HepG2 (cell line): ENCODE measurements at regions not wholly inside any gene's neighbourhood (a gene's known extent, or its start where the extent isn't known, plus 50 kb on each side); places are given as distances from the start of the nearest gene placed in this dataset.
A peak's percentile ranks its signal among the peaks of the same experiment; 100 is the strongest.

Experiments
- ATAC-seq: fragments of 200-7000 bp; cut with Tn5 transposase; 3 replicates; pipeline ENCODE4 v1.9.1; 2020; ENCODE audit warnings: mild to moderate bottlenecking, moderate library complexity
- BruUV-seq: library from RNA; stranded (reverse); fragments of 400-500 nt; replicated peaks from 2 replicates; lab custom pipeline; 2021; lab: Mats Ljungman, UMichigan
- CTCF ChIA-PET: fragments of 300-600 bp; formaldehyde crosslinking; extraction: SDS; loops from one replicate; lab custom pipeline; 2021; ENCODE audit warnings: low total read pairs, inconsistent platforms, low intra/inter-chr PET ratio; lab: Yijun Ruan, JAX
- POLR2A ChIA-PET: fragments of 350-600 bp; sonication (Branson Sonifier 250); formaldehyde crosslinking; loops from one replicate; lab custom pipeline; 2020; ENCODE audit warnings: antibody characterized with exemption, inconsistent platforms; lab: Yijun Ruan, JAX
- DNase-seq: peaks from one replicate; pipeline ENCODE4 v3.0.0-alpha.2; 2015; ENCODE audit warnings: low spot score
- FAIRE-seq: peaks from 3 replicates; lab custom pipeline; 2011; peaks lifted over from hg19 to GRCh38; lab: Jason Lieb, UNC
- H2AFZ ChIP-seq: one replicate; pipeline ENCODE4 v1.6.1; 2011; ENCODE audit warnings: low read length, inconsistent platforms
- H3K27ac ChIP-seq: fragments of 300-600 bp; 3 replicates; pipeline ENCODE4 v1.8.0; 2011; ENCODE audit warnings: mixed run types, mild to moderate bottlenecking, mixed read lengths, low read length, inconsistent platforms; ENCODE audit not compliant: insufficient read depth; ENCODE audit errors: extremely low read length
- H3K27me3 ChIP-seq, 2 experiments: fragments of 200-600 bp in 1 of 2; 2 replicates in 1 of 2; 3 replicates in 1 of 2; pipeline versions ENCODE4 v1.6.0 to v1.8.0; 2011; ENCODE audit warnings: low read length in 2 of 2, mild to moderate bottlenecking in 2 of 2, moderate library complexity in 2 of 2, inconsistent platforms in 1 of 2; ENCODE audit not compliant: insufficient read depth in 2 of 2, control insufficient read depth in 1 of 2
- H3K36me3 ChIP-seq, 2 experiments: fragments of 200-600 bp in 1 of 2; replicated peaks in 1 of 2; 2 replicates in 1 of 2; 3 replicates in 1 of 2; pipeline versions ENCODE4 v1.5.1 to v1.8.0; 2011; ENCODE audit warnings: low read length in 2 of 2, inconsistent platforms in 1 of 2; ENCODE audit not compliant: insufficient read depth in 2 of 2, control insufficient read depth in 1 of 2
- H3K4me1 ChIP-seq: 2 replicates; pipeline ENCODE4 v1.5.1; 2012; ENCODE audit warnings: low read length, inconsistent platforms; ENCODE audit not compliant: insufficient read depth
- H3K4me2 ChIP-seq: 2 replicates; pipeline ENCODE4 v1.6.0; 2011; ENCODE audit warnings: low read depth, low read length, inconsistent platforms
- H3K4me3 ChIP-seq, 3 experiments: fragments of 200-600 bp in 1 of 3; sonication (generic), shearing (Covaris generic) in 1 of 3; replicated peaks in 1 of 3; 2 replicates each; pipeline ENCODE4 v1.5.1; 2011 to 2016; ENCODE audit warnings: low read length in 3 of 3, inconsistent platforms in 2 of 3, low read depth in 2 of 3, mild to moderate bottlenecking in 2 of 3, control low read depth in 1 of 3, mixed read lengths in 1 of 3; ENCODE audit not compliant: insufficient read depth in 1 of 3
- H3K79me2 ChIP-seq: one replicate; pipeline ENCODE4 v1.6.1; 2011; ENCODE audit warnings: low read length, inconsistent platforms; ENCODE audit not compliant: insufficient read depth
- H3K9ac ChIP-seq: 2 replicates; pipeline ENCODE4 v1.6.0; 2011; ENCODE audit warnings: mild to moderate bottlenecking, low read depth, low read length, inconsistent platforms; ENCODE audit not compliant: insufficient read depth
- H3K9me3 ChIP-seq: 2 replicates; pipeline ENCODE4 v1.5.1; 2012; ENCODE audit warnings: mild to moderate bottlenecking, low read length
- H4K20me1 ChIP-seq: 2 replicates; pipeline ENCODE4 v1.6.0; 2011; ENCODE audit warnings: inconsistent platforms, mild to moderate bottlenecking, low read length, moderate library complexity; ENCODE audit not compliant: insufficient read depth
- CC2D1A ChIP-seq: sonication (generic); formaldehyde crosslinking; IDR thresholded peaks from 2 replicates; pipeline ENCODE4 v1.8.1; 2023; ENCODE audit warnings: mild to moderate bottlenecking, missing genetic modification reagents
- CEBPB ChIP-seq: IDR thresholded peaks from 2 replicates; pipeline ENCODE4 v1.6.1; 2011; ENCODE audit warnings: low read depth, low read length, improper control_type of control experiment, borderline replicate concordance
- MAZ ChIP-seq, 2 experiments: sonication (generic) in 1 of 2; formaldehyde crosslinking in 1 of 2; IDR thresholded peaks; 2 replicates each; pipeline versions ENCODE4 v1.5.0 to v1.6.1; 2012 to 2020; ENCODE audit warnings: low read depth in 2 of 2, mild to moderate bottlenecking in 2 of 2, borderline replicate concordance in 1 of 2, improper control_type of control experiment in 1 of 2, low read length in 1 of 2, missing genetic modification reagents in 1 of 2, moderate library complexity in 1 of 2
- SP140L ChIP-seq: sonication (generic); formaldehyde crosslinking; IDR thresholded peaks from 2 replicates; pipeline ENCODE4 v1.4.0; 2020; ENCODE audit warnings: missing genetic modification reagents, borderline replicate concordance
- TBX3 ChIP-seq: fragments of 450-650 bp; IDR thresholded peaks from 2 replicates; pipeline ENCODE4 v1.6.1; 2017; ENCODE audit warnings: antibody characterized with exemption, mild to moderate bottlenecking, inconsistent platforms, borderline replicate concordance
- USF2 ChIP-seq, 2 experiments: sonication (generic) in 1 of 2; formaldehyde crosslinking in 1 of 2; IDR thresholded peaks; 2 replicates each; pipeline versions ENCODE4 v1.5.1 to v1.6.1; 2011 to 2020; ENCODE audit warnings: borderline replicate concordance in 1 of 2, low read depth in 1 of 2, low read length in 1 of 2, mild to moderate bottlenecking in 1 of 2, missing genetic modification reagents in 1 of 2, moderate library complexity in 1 of 2
- XRCC5 ChIP-seq: fragments of 200-400 bp; formaldehyde crosslinking; optimal IDR thresholded peaks from 2 replicates; pipeline ENCODE3; 2017; ENCODE audit warnings: mild to moderate bottlenecking, low read length
- ZBTB7A ChIP-seq: sonication (generic); formaldehyde crosslinking; IDR thresholded peaks from 2 replicates; pipeline ENCODE4 v1.8.0; 2022; ENCODE audit warnings: mild to moderate bottlenecking, missing genetic modification reagents
- ZNF7 ChIP-seq: IDR thresholded peaks from 2 replicates; pipeline ENCODE4 v1.6.1; 2016; ENCODE audit warnings: missing biosample characterization, missing genetic modification reagents
- WGBS: methylation state at CpG from one replicate; pipeline ENCODE4 v1.1.6; 2017; ENCODE audit warnings: low lambda C conversion rate; 5-methylcytosine and 5-hydroxymethylcytosine counted together
- in situ Hi-C: cut with HindIII; loops from 2 replicates; pipeline ENCODE4 v1.10.0; 2017; ENCODE audit warnings: low pct_unique_long_range_greater_than_20kb; ENCODE audit not compliant: extremely low pct_ligation_motif_present
- intact Hi-C: fragments of 100-400 bp; cut with micrococcal nuclease; formaldehyde crosslinking; loops from one replicate; pipeline ENCODE4 v1.10.0; 2022; ENCODE audit not compliant: unreplicated experiment

- DNase-seq (no peak), FAIRE-seq (no peak)
- intact Hi-C loops, result no loop called here
Measured at GRCh38 chr11:97638641-97639224, 1248.9 kb downstream of the JRKL start.

GRCh38 chr11:97641988-97642387, 1252.2 kb downstream of the JRKL start:
- no peaks in the 10 kb centered on the region for H3K36me3 ChIP-seq
- ChIA-PET POLR2A (no interaction called here), CTCF (no interaction called here)
- no peak overlapping the region for H2AFZ ChIP-seq
- intact Hi-C loops, result no loop called here
- no peaks in the 10 kb centered on the region for H3K27me3 ChIP-seq
- no peak for ATAC-seq
- H3K79me2 ChIP-seq, result no peaks in the 10 kb centered on the region
- no peak for TF ChIP-seq ZNF7 (CRISPR knock-in tag)
- TF ChIP-seq SP140L (CRISPR knock-in tag), result no peak
- no peak for TF ChIP-seq USF2 (IDR thresholded peaks at IDR 0.05; ENCODE audit: low read depth, low read length)
- TF ChIP-seq USF2 (CRISPR knock-in tag; IDR thresholded peaks at IDR 0.05; ENCODE audit: borderline replicate concordance), result no peak
- TF ChIP-seq MAZ (IDR thresholded peaks at IDR 0.05; ENCODE audit: borderline replicate concordance, low read depth, low read length), result no peak
- TF ChIP-seq MAZ (CRISPR knock-in tag; IDR thresholded peaks at IDR 0.05; ENCODE audit: low read depth), result no peak
- TF ChIP-seq CC2D1A, result no peak
- TF ChIP-seq TBX3, result no peak
- TF ChIP-seq XRCC5, result no peak
- no peak for DNase-seq
- no peaks in the 10 kb centered on the region for H3K4me1 ChIP-seq
- no TSS peak for BruUV-seq
- no peak overlapping the region for H3K4me3 ChIP-seq
- H3K4me2 ChIP-seq, result no peak overlapping the region
- in situ Hi-C loops, result no loop called here
- H3K9ac ChIP-seq, result no peak overlapping the region
- no peak overlapping the region for H3K27ac ChIP-seq
- FAIRE-seq, result no peak
- H3K9me3 ChIP-seq, result peaks cover 23% of the 10 kb centered on the region
- no peaks in the 10 kb centered on the region for H4K20me1 ChIP-seq

More at GRCh38 chr11:97638641-97639224, 1248.9 kb downstream of the JRKL start:
- Histone ChIP-seq H3K4me1 (no peaks in the 10 kb centered on the region), H4K20me1 (no peaks in the 10 kb centered on the region), H2AFZ (no peak overlapping the region), H3K4me2 (no peak overlapping the region), H3K27me3 (no peaks in the 10 kb centered on the region), H3K9me3 (peaks cover 15% of the 10 kb centered on the region), H3K79me2 (no peaks in the 10 kb centered on the region), H3K9ac (no peak overlapping the region), H3K36me3 (no peaks in the 10 kb centered on the region)
- in situ Hi-C loops, result no loop called here
- no TSS peak for BruUV-seq
- POLR2A ChIA-PET, result no interaction called here
- ATAC-seq, result no peak
- 0% methylated on average over 1 of the region's 1 CpG for WGBS
- TF ChIP-seq ZBTB7A (CRISPR knock-in tag) (no peak), CEBPB (0 out of 2 replicates have a peak, but pooled peaks have one; percentile 23)
- TF ChIP-seq, all 625 proteins: peak for 1
- H3K4me3 ChIP-seq, result no peak overlapping the region
- CTCF ChIA-PET, result no interaction called here
- no peak overlapping the region for H3K27ac ChIP-seq
